Neural cell (in vitro differentiated cells): ENCODE measurements at regions not wholly inside any gene's neighbourhood (a gene's known extent, or its start where the extent isn't known, plus 50 kb on each side); places are given as distances from the start of the nearest gene placed in this dataset.

Source experiments
- H2AFZ ChIP-seq: fragments of 200-600, 300-800 bp; sonication (generic), shearing (Covaris generic); 2 replicates; pipeline ENCODE4 v1.6.0; 2014; ENCODE audit warnings: low read depth, mild to moderate bottlenecking, antibody characterized with exemption, low read length, moderate library complexity
- H3F3A ChIP-seq: fragments of 200-600 bp; shearing (Covaris generic); 2 replicates; pipeline ENCODE4 v1.6.1; 2016; ENCODE audit warnings: mild to moderate bottlenecking, moderate library complexity, mixed read lengths, antibody characterized with exemption, low read length; ENCODE audit not compliant: insufficient read depth, poor library complexity, severe bottlenecking
- H3K27ac ChIP-seq: fragments of 200-600, 300-800 bp; sonication (generic), shearing (Covaris generic); 2 replicates; pipeline ENCODE4 v1.5.1; 2014; ENCODE audit warnings: mild to moderate bottlenecking, low read length, moderate library complexity
- H3K27me3 ChIP-seq: fragments of 300-800, 200-600 bp; sonication (generic), shearing (Covaris generic); 2 replicates; pipeline ENCODE4 v1.6.0; 2014; ENCODE audit warnings: mild to moderate bottlenecking, low read depth, low read length, moderate library complexity; ENCODE audit not compliant: insufficient read depth
- H3K36me3 ChIP-seq: fragments of 300-800, 200-600 bp; sonication (generic), shearing (Covaris generic); 2 replicates; pipeline ENCODE4 v1.5.1; 2014; ENCODE audit warnings: mild to moderate bottlenecking, antibody characterized with exemption, low read length, moderate library complexity; ENCODE audit not compliant: insufficient read depth
- H3K4me2 ChIP-seq: fragments of 300-800, 200-600 bp; sonication (generic), shearing (Covaris generic); 2 replicates; pipeline ENCODE4 v1.6.0; 2014; ENCODE audit warnings: mild to moderate bottlenecking, low read length
- H3K4me3 ChIP-seq: fragments of 300-800, 200-600 bp; sonication (generic), shearing (Covaris generic); 2 replicates; pipeline ENCODE4 v1.5.1; 2014; ENCODE audit warnings: mild to moderate bottlenecking, low read length, moderate library complexity
- H3K79me2 ChIP-seq: fragments of 200-600 bp; shearing (Covaris generic); replicated peaks from 2 replicates; pipeline ENCODE4 v1.6.0; 2014; ENCODE audit warnings: mild to moderate bottlenecking, low read length, moderate library complexity; ENCODE audit not compliant: insufficient read depth
- H3K9ac ChIP-seq: fragments of 300-800, 200-600 bp; sonication (generic), shearing (Covaris generic); 2 replicates; pipeline ENCODE4 v1.6.1; 2016; ENCODE audit warnings: mild to moderate bottlenecking, low read length, mixed read lengths
- H3K9me2 ChIP-seq: fragments of 200-600 bp; shearing (Covaris generic); 2 replicates; pipeline ENCODE4 v1.6.1; 2016; ENCODE audit warnings: mild to moderate bottlenecking, low read length, mixed read lengths; ENCODE audit not compliant: insufficient read depth
- H3K9me3 ChIP-seq: fragments of 200-600, 300-800 bp; sonication (generic), shearing (Covaris generic); 2 replicates; pipeline ENCODE4 v1.6.1; 2016; ENCODE audit warnings: mild to moderate bottlenecking, mixed run types, low read length, moderate library complexity, mixed read lengths
- H4K20me1 ChIP-seq: fragments of 200-600 bp; shearing (Covaris generic); 2 replicates; pipeline ENCODE4 v1.6.1; 2016; ENCODE audit warnings: mild to moderate bottlenecking, mixed run types; ENCODE audit not compliant: insufficient read depth
- CTCF ChIP-seq: fragments of 450-650 bp; IDR thresholded peaks from 2 replicates; pipeline ENCODE4 v1.5.1; 2014; ENCODE audit warnings: antibody characterized with exemption, mild to moderate bottlenecking, moderate library complexity; ENCODE audit not compliant: poor library complexity, severe bottlenecking
- EP300 ChIP-seq: fragments of 450-650 bp; conservative IDR thresholded peaks from 2 replicates; pipeline ENCODE4 v1.6.1; 2014; ENCODE audit warnings: antibody characterized with exemption, mild to moderate bottlenecking, moderate library complexity; ENCODE audit not compliant: poor library complexity, severe bottlenecking
- EZH2 ChIP-seq: fragments of 200-600, 300-800 bp; shearing (Covaris generic), sonication (generic); IDR thresholded peaks from 2 replicates; pipeline ENCODE4 v1.6.1; 2014; ENCODE audit warnings: antibody characterized with exemption, low read length, borderline replicate concordance, mild to moderate bottlenecking; ENCODE audit not compliant: insufficient read depth, poor library complexity, severe bottlenecking
- MXI1 ChIP-seq: fragments of 450-650 bp; conservative IDR thresholded peaks from 2 replicates; pipeline ENCODE4 v1.6.1; 2014; ENCODE audit warnings: antibody characterized with exemption, mild to moderate bottlenecking; ENCODE audit not compliant: poor library complexity, severe bottlenecking
- POLR2AphosphoS5 ChIP-seq: IDR thresholded peaks from 2 replicates; pipeline ENCODE4 v1.6.1; 2012
- RAD21 ChIP-seq: fragments of 450-650 bp; conservative IDR thresholded peaks from 2 replicates; pipeline ENCODE4 v1.6.1; 2014; ENCODE audit warnings: antibody characterized with exemption, mild to moderate bottlenecking, moderate library complexity
- REST ChIP-seq: IDR thresholded peaks from 2 replicates; pipeline ENCODE4 v1.6.1; 2012; ENCODE audit warnings: borderline replicate concordance
- SMC3 ChIP-seq: fragments of 450-650 bp; conservative IDR thresholded peaks from 2 replicates; pipeline ENCODE4 v1.6.1; 2014; ENCODE audit warnings: antibody characterized with exemption, mild to moderate bottlenecking, moderate library complexity; ENCODE audit not compliant: poor library complexity
- TAF1 ChIP-seq: IDR thresholded peaks from 2 replicates; pipeline ENCODE4 v1.6.1; 2012; ENCODE audit warnings: low read depth

- no peak for TF ChIP-seq SMC3
- TF ChIP-seq RAD21: no peak
- no peak for TF ChIP-seq TAF1
- TF ChIP-seq POLR2AphosphoS5: no peak
- TF ChIP-seq CTCF: no peak
- TF ChIP-seq EZH2: no peak
- no peak for TF ChIP-seq MXI1
- no peaks in the 10 kb centered on the region for H3K79me2 ChIP-seq
- no peaks in the 10 kb centered on the region for H3K36me3 ChIP-seq
Observed at GRCh38 chr4:138796761-138797160, 218.8 kb upstream of the NOCT start.

GRCh38 chr4:138790706-138791340 is 224.8 kb upstream of the NOCT start:
- Histone ChIP-seq H3K4me3 (no peak overlapping the region), H3K9me3 (no peaks in the 10 kb centered on the region), H3K4me2 (no peak overlapping the region), H3K9ac (no peak overlapping the region), H2AFZ (no peak overlapping the region), H3K27ac (no peak overlapping the region), H3K27me3 (no peaks in the 10 kb centered on the region), H3K9me2 (no peaks in the 10 kb centered on the region), H3K79me2 (no peaks in the 10 kb centered on the region), H3K36me3 (no peaks in the 10 kb centered on the region), H3F3A (no peaks in the 10 kb centered on the region), H4K20me1 (no peaks in the 10 kb centered on the region)
- TF ChIP-seq EP300 (no peak), MXI1 (no peak), SMC3 (no peak), TAF1 (no peak), REST (no peak), RAD21 (no peak), EZH2 (no peak), CTCF (no peak), POLR2AphosphoS5 (no peak)

More at GRCh38 chr4:138796761-138797160, 218.8 kb upstream of the NOCT start:
- Histone ChIP-seq H3K4me2 (no peak overlapping the region), H3K9me2 (no peaks in the 10 kb centered on the region), H2AFZ (no peak overlapping the region), H4K20me1 (no peaks in the 10 kb centered on the region), H3K9me3 (no peaks in the 10 kb centered on the region), H3F3A (no peaks in the 10 kb centered on the region), H3K9ac (no peak overlapping the region), H3K27ac (no peak overlapping the region), H3K4me3 (no peak overlapping the region), H3K27me3 (no peaks in the 10 kb centered on the region)
